HCT116 (cell line): ENCODE measurements at regions not wholly inside any gene's neighbourhood (a gene's known extent, or its start where the extent isn't known, plus 50 kb on each side); places are given as distances from the start of the nearest gene placed in this dataset.

Experiments
- ATAC-seq: fragments of 200-7000 bp; cut with Tn5 transposase; 2 replicates; pipeline ENCODE4 v1.9.1; 2020; ENCODE audit warnings: mild to moderate bottlenecking, moderate library complexity
- BruUV-seq: library from RNA; stranded (reverse); fragments of 400-500 nt; replicated peaks from 2 replicates; lab custom pipeline; 2021; lab: Mats Ljungman, UMichigan
- CTCF ChIA-PET: fragments of 300-600 bp; sonication (Branson Sonifier 250); formaldehyde crosslinking; loops from one replicate; lab custom pipeline; 2021; ENCODE audit warnings: antibody characterized with exemption; lab: Charles Lee
- POLR2A ChIA-PET: fragments of 300-600, 350-600 bp; sonication (Branson Sonifier 250); formaldehyde crosslinking; loops from one replicate; lab custom pipeline; 2021; ENCODE audit warnings: antibody characterized with exemption; lab: Charles Lee
- RAD21 ChIA-PET, 2 experiments: fragments of 300-600 bp; sonication (Branson Sonifier 250); formaldehyde crosslinking; loops; one replicate each; lab custom pipeline; 2023; ENCODE audit warnings: low total read pairs in 2 of 2; ENCODE audit not compliant: uncharacterized antibody in 2 of 2, unreplicated experiment in 2 of 2, low non-redundant PET in 1 of 2; lab: Charles Lee
- DNase-seq: peaks from one replicate; pipeline ENCODE4 v3.0.0-alpha.2; 2010; ENCODE audit warnings: low read depth, low spot score
- H2AFZ ChIP-seq: fragments of 200-600 bp; shearing (Covaris generic), sonication (generic); 2 replicates; pipeline ENCODE4 v1.6.1; 2017; ENCODE audit warnings: low read depth, mixed run types, mixed read lengths, antibody characterized with exemption, low read length; ENCODE audit not compliant: poor library complexity, severe bottlenecking
- H3K27ac ChIP-seq: 2 replicates; pipeline ENCODE4 v1.5.1; 2012; ENCODE audit warnings: low read depth, low read length
- H3K27me3 ChIP-seq: fragments of 200-600 bp; sonication (generic); 2 replicates; pipeline ENCODE4 v1.6.1; 2016; ENCODE audit warnings: mixed run types, low read length, mixed read lengths; ENCODE audit not compliant: insufficient read depth
- H3K36me3 ChIP-seq, 2 experiments: fragments of 200-500 bp in 1 of 2; fragments of 200-600 bp in 1 of 2; sonication (Bioruptor generic) in 1 of 2; sonication (generic) in 1 of 2; 2 replicates each; pipeline versions ENCODE4 v1.5.1 to v1.6.1; 2014 to 2016; ENCODE audit warnings: low read length in 2 of 2, inconsistent platforms in 1 of 2, mixed read lengths in 1 of 2, mixed run types in 1 of 2; ENCODE audit not compliant: insufficient read depth in 2 of 2, control insufficient read depth in 1 of 2
- H3K4me1 ChIP-seq, 2 experiments: fragments of 200-600 bp in 1 of 2; sonication (generic) in 1 of 2; 2 replicates each; pipeline versions ENCODE4 v1.5.1 to v1.6.1; 2012 to 2017; ENCODE audit warnings: low read length in 2 of 2, inconsistent platforms in 1 of 2, mild to moderate bottlenecking in 1 of 2, mixed read lengths in 1 of 2, mixed run types in 1 of 2, moderate library complexity in 1 of 2; ENCODE audit not compliant: insufficient read depth in 2 of 2, control insufficient read depth in 1 of 2
- H3K4me2 ChIP-seq: fragments of 200-600 bp; sonication (generic); 2 replicates; pipeline ENCODE4 v1.6.1; 2017; ENCODE audit warnings: mixed run types, low read length, mixed read lengths
- H3K4me3 ChIP-seq, 2 experiments: fragments of 200-600 bp in 1 of 2; sonication (generic) in 1 of 2; replicated peaks in 1 of 2; 2 replicates each; pipeline ENCODE4 v1.5.1; 2011 to 2016; ENCODE audit warnings: low read length in 2 of 2, control low read depth in 1 of 2, low read depth in 1 of 2, mild to moderate bottlenecking in 1 of 2, mixed read lengths in 1 of 2, mixed run types in 1 of 2
- H3K79me2 ChIP-seq: fragments of 200-600 bp; sonication (generic); 2 replicates; pipeline ENCODE4 v1.6.1; 2017; ENCODE audit warnings: mild to moderate bottlenecking, mixed run types, low read length, moderate library complexity, mixed read lengths; ENCODE audit not compliant: insufficient read depth
- H3K9ac ChIP-seq: fragments of 200-600 bp; sonication (generic); 2 replicates; pipeline ENCODE4 v1.6.1; 2016; ENCODE audit warnings: low read length, mixed read lengths
- H3K9me2 ChIP-seq: fragments of 200-600 bp; sonication (generic), shearing (Covaris generic); 2 replicates; pipeline ENCODE4 v1.6.1; 2017; ENCODE audit warnings: mixed run types, mild to moderate bottlenecking, moderate library complexity; ENCODE audit not compliant: insufficient read depth
- H3K9me3 ChIP-seq, 2 experiments: fragments of 200-500 bp in 1 of 2; fragments of 200-600 bp in 1 of 2; sonication (Bioruptor generic) in 1 of 2; sonication (generic) in 1 of 2; 2 replicates each; pipeline ENCODE4 v1.6.1; 2014 to 2017; ENCODE audit warnings: low read length in 2 of 2, mixed read lengths in 2 of 2, inconsistent platforms in 1 of 2, low read depth in 1 of 2, mild to moderate bottlenecking in 1 of 2, mixed run types in 1 of 2, moderate library complexity in 1 of 2; ENCODE audit not compliant: control insufficient read depth in 1 of 2, insufficient read depth in 1 of 2
- H4K20me1 ChIP-seq: fragments of 200-600 bp; sonication (generic), shearing (Covaris generic); 2 replicates; pipeline ENCODE4 v1.6.1; 2017; ENCODE audit warnings: mixed run types, mild to moderate bottlenecking, moderate library complexity; ENCODE audit not compliant: insufficient read depth
- ATF3 ChIP-seq: IDR thresholded peaks from 2 replicates; pipeline ENCODE4 v1.6.1; 2012
- CEBPB ChIP-seq: IDR thresholded peaks from 2 replicates; pipeline ENCODE4 v1.6.1; 2012; ENCODE audit warnings: low read depth
- EGR1 ChIP-seq: IDR thresholded peaks from 2 replicates; pipeline ENCODE4 v1.6.1; 2012; ENCODE audit warnings: low read depth
- ELF1 ChIP-seq: IDR thresholded peaks from 2 replicates; pipeline ENCODE4 v1.6.1; 2012; ENCODE audit warnings: low read depth, borderline replicate concordance
- POLR2AphosphoS5 ChIP-seq: IDR thresholded peaks from 2 replicates; pipeline ENCODE4 v1.6.1; 2011; ENCODE audit warnings: mild to moderate bottlenecking, low read depth, low read length, moderate library complexity
- SRF ChIP-seq: IDR thresholded peaks from 2 replicates; pipeline ENCODE4 v1.6.1; 2012; ENCODE audit warnings: low read depth
- intact Hi-C: fragments of 100-400 bp; cut with micrococcal nuclease; formaldehyde crosslinking; loops from 2 replicates; pipeline ENCODE4 v1.10.0; 2022

GRCh38 chr12:41956353-41956752, 188.3 kb downstream of the GXYLT1 start:
- no peak overlapping the region for H3K27ac ChIP-seq
- no peaks in the 10 kb centered on the region for H4K20me1 ChIP-seq
- H3K36me3 ChIP-seq, result no peaks in the 10 kb centered on the region
- DNase-seq (no peak), ATAC-seq (no peak)
- no peaks in the 10 kb centered on the region for H3K9me3 ChIP-seq
- no peaks in the 10 kb centered on the region for H3K27me3 ChIP-seq
- no peak overlapping the region for H2AFZ ChIP-seq
- ChIA-PET RAD21 (no interaction called here), POLR2A (no interaction called here), CTCF (no interaction called here)
- no peaks in the 10 kb centered on the region for H3K4me1 ChIP-seq
- H3K9ac ChIP-seq, result no peak overlapping the region
- H3K4me2 ChIP-seq, result no peak overlapping the region
- no peaks in the 10 kb centered on the region for H3K9me2 ChIP-seq
- H3K79me2 ChIP-seq, result no peaks in the 10 kb centered on the region
- no TSS peak for BruUV-seq
- intact Hi-C loops, result no loop called here
- H3K4me3 ChIP-seq, result no peak overlapping the region
- TF ChIP-seq POLR2AphosphoS5 (no peak), CEBPB (no peak), EGR1 (no peak)

DNA sequence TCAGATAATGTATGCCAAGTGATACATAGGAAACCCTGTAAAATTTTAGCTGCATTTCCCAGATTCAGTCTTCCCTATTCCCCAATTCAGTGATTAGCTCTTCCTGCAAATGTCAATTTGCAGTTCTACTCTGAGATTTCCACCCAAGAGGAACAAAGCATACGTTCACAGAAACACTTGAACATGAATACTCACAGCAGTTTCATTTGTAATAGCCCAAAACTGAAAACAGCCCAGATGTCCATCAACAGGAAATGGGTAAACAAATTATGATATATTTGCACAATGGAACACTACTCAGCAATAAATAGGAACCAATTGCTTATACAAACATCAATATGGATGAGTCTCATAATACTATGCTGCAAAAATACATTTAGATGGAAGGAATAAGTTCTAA, 194.2 kb downstream of the GXYLT1 start:
- H2AFZ ChIP-seq, result no peak overlapping the region
- DNase-seq, result no peak
- H3K27ac ChIP-seq, result no peak overlapping the region
- H3K9ac ChIP-seq, result no peak overlapping the region
- POLR2A ChIA-PET, result no interaction called here
- H3K4me1 ChIP-seq, result no peaks in the 10 kb centered on the region
- H3K36me3 ChIP-seq, result no peaks in the 10 kb centered on the region
- TF ChIP-seq ELF1 (no peak), SRF (no peak), ATF3 (no peak)
- H3K4me3 ChIP-seq, result no peak overlapping the region
- no TSS peak for BruUV-seq
- no peaks in the 10 kb centered on the region for H3K79me2 ChIP-seq
- no peak for ATAC-seq
- H3K9me3 ChIP-seq, result no peaks in the 10 kb centered on the region
- no peaks in the 10 kb centered on the region for H3K27me3 ChIP-seq
- H3K4me2 ChIP-seq, result no peak overlapping the region
- RAD21 ChIA-PET, result no interaction called here
- no peaks in the 10 kb centered on the region for H3K9me2 ChIP-seq
- CTCF ChIA-PET, result no interaction called here
- no peaks in the 10 kb centered on the region for H4K20me1 ChIP-seq
- intact Hi-C loops, result no loop called here
